AG04450 (cell line): ENCODE measurements at regions not wholly inside any gene's neighbourhood (a gene's known extent, or its start where the extent isn't known, plus 50 kb on each side); places are given as distances from the start of the nearest gene placed in this dataset.

Experiments
- CTCF ChIA-PET: fragments of 300-600, 350-600 bp; formaldehyde crosslinking; extraction: SDS; loops from one replicate; lab custom pipeline; 2022; ENCODE audit warnings: antibody characterized with exemption, inconsistent platforms; lab: Charles Lee
- POLR2A ChIA-PET: fragments of 350-600 bp; formaldehyde crosslinking; extraction: SDS; loops from one replicate; lab custom pipeline; 2021; ENCODE audit warnings: antibody characterized with exemption, inconsistent platforms; lab: Yijun Ruan, JAX
- DNase-seq: peaks from one replicate; pipeline ENCODE4 v3.0.0-alpha.2; 2011; ENCODE audit warnings: low read depth, low spot score
- H3K27ac ChIP-seq: one replicate; pipeline ENCODE4 v1.5.1; 2012; ENCODE audit warnings: low read depth, low read length, control low read depth
- H3K27me3 ChIP-seq: one replicate; pipeline ENCODE4 v1.6.0; 2012; ENCODE audit warnings: low read length; ENCODE audit not compliant: control insufficient read depth, insufficient read depth
- H3K4me3 ChIP-seq: 2 replicates; pipeline ENCODE4 v1.5.1; 2011; ENCODE audit warnings: mild to moderate bottlenecking, low read depth, low read length, control low read depth
- H3K9me3 ChIP-seq: 2 replicates; pipeline ENCODE4 v1.5.1; 2012; ENCODE audit warnings: low read length; ENCODE audit not compliant: control insufficient read depth, insufficient read depth
- CTCF ChIP-seq: IDR thresholded peaks from 2 replicates; pipeline ENCODE4 v1.5.1; 2011; ENCODE audit warnings: low read depth, low read length, control low read depth, inconsistent platforms

GRCh38 chr11:15830741-15831428 is 525.5 kb downstream of the SOX6 start:
- no peak for DNase-seq
- H3K4me3 ChIP-seq: no peak overlapping the region
- ChIA-PET CTCF (interaction anchor here (0.7 to 2.1 kb wide), 4 partner anchors 10 to 920 kb away, joined by 3 to 8 read pairs (median 6); no protein-coding TSS in a partner anchor), POLR2A (no interaction called here)
- no peaks in the 10 kb centered on the region for H3K9me3 ChIP-seq
- peaks cover 2% of the 10 kb centered on the region for H3K27me3 ChIP-seq
- H3K27ac ChIP-seq: no peak overlapping the region
- no peak for TF ChIP-seq CTCF

GRCh38 chr11:15835788-15836411 is 520.4 kb downstream of the SOX6 start:
- no peak for TF ChIP-seq CTCF
- Histone ChIP-seq H3K27me3 (peaks cover 2% of the 10 kb centered on the region), H3K4me3 (no peak overlapping the region), H3K27ac (no peak overlapping the region), H3K9me3 (no peaks in the 10 kb centered on the region)
- CTCF ChIA-PET: interaction anchor here (1.6 kb wide), 1 partner anchor 16 kb away, joined by 3 read pairs; no protein-coding TSS in a partner anchor
- no peak for DNase-seq
- POLR2A ChIA-PET: no interaction called here

- H3K9me3 ChIP-seq: no peaks in the 10 kb centered on the region
- DNase-seq: no peak
- no peak for TF ChIP-seq CTCF
- POLR2A ChIA-PET: no interaction called here
- H3K27me3 ChIP-seq: peaks cover 2% of the 10 kb centered on the region
- H3K27ac ChIP-seq: no peak overlapping the region
- no peak overlapping the region for H3K4me3 ChIP-seq
- CTCF ChIA-PET: no interaction called here
Observed at GRCh38 chr11:15836795-15837194, 519.6 kb downstream of the SOX6 start.

GRCh38 chr11:15837901-15838489 is 518.4 kb downstream of the SOX6 start:
- Histone ChIP-seq H3K4me3 (no peak overlapping the region), H3K9me3 (no peaks in the 10 kb centered on the region), H3K27me3 (peaks cover 2% of the 10 kb centered on the region), H3K27ac (no peak overlapping the region)
- TF ChIP-seq CTCF: no peak
- no peak for DNase-seq
- ChIA-PET POLR2A (no interaction called here), CTCF (interaction anchor here (1.5 kb wide), 1 partner anchor 12 kb away, joined by 4 read pairs; no protein-coding TSS in a partner anchor)

GRCh38 chr11:15839061-15839460 is 517.3 kb downstream of the SOX6 start:
- DNase-seq: no peak
- no peaks in the 10 kb centered on the region for H3K27me3 ChIP-seq
- POLR2A ChIA-PET: no interaction called here
- no peak overlapping the region for H3K4me3 ChIP-seq
- CTCF ChIA-PET: interaction anchor here (0.7 to 1.5 kb wide), 2 partner anchors 13 to 422 kb away, joined by 3 to 4 read pairs; no protein-coding TSS in a partner anchor
- TF ChIP-seq CTCF: no peak
- H3K9me3 ChIP-seq: no peaks in the 10 kb centered on the region
- no peak overlapping the region for H3K27ac ChIP-seq
